ENCODE measurements at regions not wholly inside any gene's neighbourhood (a gene's known extent, or its start where the extent isn't known, plus 50 kb on each side); places are given as distances from the start of the nearest gene placed in this dataset.

- 68 to 85% (median 71%) methylated on average over 1 of the region's 1 CpG for WGBS, 4 donors
- TF ChIP-seq CTCF (IDR thresholded peaks at IDR 0.05), result no peak
- no peak for TF ChIP-seq POLR2A (IDR thresholded peaks at IDR 0.05)
- Histone ChIP-seq H3K9me3 (replicated peaks in 1 of 3) (no peaks in the 10 kb centered on the region), H3K4me1 (replicated peaks in 1 of 2) (no peaks in the 10 kb centered on the region), H3K27me3 (no peaks in the 10 kb centered on the region), H3K36me3 (replicated peaks in 1 of 2) (no peaks in the 10 kb centered on the region), H3K4me3 (no peak overlapping the region), H3K27ac (no peak overlapping the region)
- intact Hi-C loops (cut with DNase I), result no loop called here
- no peak for DNase-seq
Measured at GRCh38 chr5:8445139-8445538, 576.2 kb downstream of the MTRR start.

- Histone ChIP-seq H3K4me1 (replicated peaks in 1 of 2) (no peaks in the 10 kb centered on the region), H3K27me3 (no peaks in the 10 kb centered on the region), H3K36me3 (replicated peaks in 1 of 2) (no peaks in the 10 kb centered on the region), H3K27ac (no peak overlapping the region), H3K9me3 (replicated peaks in 1 of 3) (no peaks in the 10 kb centered on the region), H3K4me3 (no peak overlapping the region)
- 38 to 84% (median 78%) methylated on average over 2 of the region's 2 CpGs for WGBS, 4 donors
- intact Hi-C loops (cut with DNase I), result no loop called here
- TF ChIP-seq CTCF (IDR thresholded peaks at IDR 0.05), result no peak
- TF ChIP-seq POLR2A (IDR thresholded peaks at IDR 0.05), result no peak
- no peak for DNase-seq
Measured at GRCh38 chr5:8446179-8446578, 577.2 kb downstream of the MTRR start.

GRCh38 chr5:8456846-8457186 lies 587.9 kb downstream of the MTRR start:
- 76 to 84% (median 78%) methylated on average over 5 of the region's 5 CpGs for WGBS, 4 donors
- intact Hi-C loops (cut with DNase I), result no loop called here
- TF ChIP-seq CTCF (IDR thresholded peaks at IDR 0.05), result no peak
- no peak for TF ChIP-seq POLR2A (IDR thresholded peaks at IDR 0.05)
- Histone ChIP-seq H3K4me1 (replicated peaks in 1 of 2) (peaks cover 6 to 11% of the 10 kb centered on the region in 2 donors), H3K4me3 (no peak overlapping the region), H3K9me3 (replicated peaks in 1 of 3) (no peaks in the 10 kb centered on the region), H3K27me3 (no peaks in the 10 kb centered on the region), H3K27ac (peak overlapping the region in 4 of 5 donors; percentile 50 to 92 (median 72)), H3K36me3 (replicated peaks in 1 of 2) (no peaks in the 10 kb centered on the region)
- DNase-seq, result peak in 1 of 7 donors; percentile 2

GRCh38 chr5:8457187-8458037 lies 588.5 kb downstream of the MTRR start:
- WGBS, 4 donors, result 22 to 68% (median 37%) methylated on average over 49 to 74 of the region's 74 CpGs
- intact Hi-C loops (cut with DNase I), result no loop called here
- peak overlapping the region in 4 of 5 donors; percentile 50 to 92 (median 72) for H3K27ac ChIP-seq
- H3K9me3 ChIP-seq (replicated peaks in 1 of 3), result no peaks in the 10 kb centered on the region
- H3K4me3 ChIP-seq, result peak overlapping the region in 3 of 4 donors; percentile 59 to 71 (median 66)
- H3K27me3 ChIP-seq, result no peaks in the 10 kb centered on the region
- DNase-seq, result peak; percentile 89 to 97 (median 96)
- peak in 1 of 2 donors; percentile 68 for TF ChIP-seq POLR2A (IDR thresholded peaks at IDR 0.05)
- TF ChIP-seq CTCF (IDR thresholded peaks at IDR 0.05), result no peak
- H3K36me3 ChIP-seq (replicated peaks in 1 of 2), result no peaks in the 10 kb centered on the region
- H3K4me1 ChIP-seq (replicated peaks in 1 of 2), result peaks cover 6 to 11% of the 10 kb centered on the region in 2 donors
